NT2/D1 (cell line): ENCODE measurements at regions not wholly inside any gene's neighbourhood (a gene's known extent, or its start where the extent isn't known, plus 50 kb on each side); places are given as distances from the start of the nearest gene placed in this dataset.

Source experiments
- DNase-seq: peaks from one replicate; pipeline ENCODE4 v3.0.0-alpha.2; 2011; ENCODE audit warnings: low read depth, low spot score
- H3K27me3 ChIP-seq: 2 replicates; pipeline ENCODE4 v1.6.0; 2011; ENCODE audit warnings: mild to moderate bottlenecking; ENCODE audit not compliant: insufficient read length, insufficient read depth
- H3K36me3 ChIP-seq: 2 replicates; pipeline ENCODE4 v1.6.1; 2011; ENCODE audit warnings: mild to moderate bottlenecking, low read length, mixed read lengths; ENCODE audit not compliant: insufficient read depth, insufficient read length
- H3K4me1 ChIP-seq: 2 replicates; pipeline ENCODE4 v1.5.1; 2011; ENCODE audit not compliant: insufficient read depth, insufficient read length
- H3K4me3 ChIP-seq: 2 replicates; pipeline ENCODE4 v1.5.1; 2011; ENCODE audit warnings: low read depth; ENCODE audit not compliant: insufficient read length
- H3K9ac ChIP-seq: 2 replicates; pipeline ENCODE4 v1.6.0; 2011; ENCODE audit warnings: low read depth; ENCODE audit not compliant: insufficient read length
- H3K9me3 ChIP-seq: 2 replicates; pipeline ENCODE4 v1.5.1; 2011; ENCODE audit warnings: mild to moderate bottlenecking, low read length; ENCODE audit not compliant: insufficient read depth
- SUZ12 ChIP-seq: IDR thresholded peaks from 2 replicates; pipeline ENCODE4 v1.6.1; 2011; ENCODE audit not compliant: insufficient read length, insufficient read depth; ENCODE audit errors: extremely low read depth
- YY1 ChIP-seq: IDR thresholded peaks from 2 replicates; pipeline ENCODE4 v1.6.1; 2011; ENCODE audit not compliant: insufficient read length, insufficient read depth
- ZNF274 ChIP-seq: IDR thresholded peaks from 2 replicates; pipeline ENCODE4 v1.6.1; 2011; ENCODE audit warnings: mild to moderate bottlenecking, low read depth, low read length

DNA sequence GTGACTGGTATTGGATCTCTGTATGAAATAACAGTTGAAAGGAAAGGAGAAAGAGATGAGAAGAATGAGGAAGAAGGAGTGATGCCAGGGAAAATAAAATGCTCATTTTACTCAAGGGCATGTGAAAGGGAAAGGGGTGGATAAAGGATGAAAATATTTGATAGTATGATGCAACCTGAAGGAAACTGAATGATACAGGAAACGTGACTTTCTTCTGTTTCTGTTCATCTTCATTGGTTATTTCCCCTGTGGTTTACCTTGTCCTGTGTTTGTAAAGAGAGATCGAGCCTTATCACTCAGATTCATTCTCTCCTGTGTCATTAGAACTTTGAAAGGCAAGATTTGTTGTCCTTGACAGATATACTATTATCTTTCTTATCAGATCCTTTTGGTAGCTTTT lies 243.6 kb upstream of the SLITRK3 start:
- H3K4me3 ChIP-seq: no peak overlapping the region
- H3K4me1 ChIP-seq: no peaks in the 10 kb centered on the region
- no peaks in the 10 kb centered on the region for H3K9me3 ChIP-seq
- no peak for DNase-seq
- TF ChIP-seq SUZ12: no peak
- TF ChIP-seq YY1: no peak
- no peak for TF ChIP-seq ZNF274
- no peaks in the 10 kb centered on the region for H3K27me3 ChIP-seq
- no peaks in the 10 kb centered on the region for H3K36me3 ChIP-seq
- no peak overlapping the region for H3K9ac ChIP-seq

DNA sequence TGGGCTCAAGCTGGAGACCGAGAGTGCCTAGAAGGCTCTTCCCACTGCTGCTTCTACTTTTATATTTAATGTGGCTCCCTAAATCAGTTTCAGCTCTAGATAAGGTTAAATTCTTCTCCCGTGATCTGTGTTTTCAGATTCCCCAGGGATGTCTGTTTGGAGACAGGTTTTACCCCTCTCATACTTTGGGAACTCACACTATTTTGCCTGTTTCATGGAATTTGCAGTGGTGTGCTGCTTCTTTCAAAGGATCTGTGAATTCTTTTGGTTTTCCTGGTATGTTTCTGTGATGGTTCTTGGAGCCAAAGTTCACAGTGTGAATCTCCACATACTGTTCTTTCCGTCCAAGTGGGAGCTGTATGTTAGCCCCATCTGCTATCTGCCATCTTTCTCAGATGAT lies 238.3 kb upstream of the SLITRK3 start:
- no peak for TF ChIP-seq ZNF274
- TF ChIP-seq SUZ12: no peak
- no peak for TF ChIP-seq YY1
- H3K9ac ChIP-seq: no peak overlapping the region
- no peaks in the 10 kb centered on the region for H3K27me3 ChIP-seq
- DNase-seq: no peak
- H3K36me3 ChIP-seq: no peaks in the 10 kb centered on the region
- no peaks in the 10 kb centered on the region for H3K9me3 ChIP-seq
- no peaks in the 10 kb centered on the region for H3K4me1 ChIP-seq
- H3K4me3 ChIP-seq: no peak overlapping the region

DNA sequence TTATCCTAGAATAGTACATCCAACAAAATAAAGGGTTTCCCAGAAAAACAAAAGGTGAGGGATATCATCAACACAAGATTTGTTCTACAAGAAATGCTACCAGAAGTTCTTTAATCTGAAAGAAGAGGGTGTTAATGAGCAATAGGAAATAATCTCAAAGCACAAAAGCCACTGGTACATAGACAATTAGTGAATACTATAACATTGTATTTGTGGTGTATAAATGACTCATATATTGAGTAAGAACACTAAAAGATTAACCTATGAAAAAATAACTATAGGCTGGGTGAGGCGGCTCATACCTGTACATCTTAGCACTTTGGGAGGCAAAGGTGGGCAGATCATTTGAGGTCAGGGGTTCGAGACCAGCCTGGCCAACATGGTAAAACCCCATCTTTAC lies 210.2 kb upstream of the SLITRK3 start:
- Histone ChIP-seq H3K9me3 (no peaks in the 10 kb centered on the region), H3K36me3 (no peaks in the 10 kb centered on the region), H3K9ac (no peak overlapping the region), H3K4me1 (no peaks in the 10 kb centered on the region), H3K27me3 (no peaks in the 10 kb centered on the region), H3K4me3 (no peak overlapping the region)
- TF ChIP-seq ZNF274: no peak
- no peak for TF ChIP-seq YY1
- no peak for TF ChIP-seq SUZ12
- DNase-seq: no peak

DNA sequence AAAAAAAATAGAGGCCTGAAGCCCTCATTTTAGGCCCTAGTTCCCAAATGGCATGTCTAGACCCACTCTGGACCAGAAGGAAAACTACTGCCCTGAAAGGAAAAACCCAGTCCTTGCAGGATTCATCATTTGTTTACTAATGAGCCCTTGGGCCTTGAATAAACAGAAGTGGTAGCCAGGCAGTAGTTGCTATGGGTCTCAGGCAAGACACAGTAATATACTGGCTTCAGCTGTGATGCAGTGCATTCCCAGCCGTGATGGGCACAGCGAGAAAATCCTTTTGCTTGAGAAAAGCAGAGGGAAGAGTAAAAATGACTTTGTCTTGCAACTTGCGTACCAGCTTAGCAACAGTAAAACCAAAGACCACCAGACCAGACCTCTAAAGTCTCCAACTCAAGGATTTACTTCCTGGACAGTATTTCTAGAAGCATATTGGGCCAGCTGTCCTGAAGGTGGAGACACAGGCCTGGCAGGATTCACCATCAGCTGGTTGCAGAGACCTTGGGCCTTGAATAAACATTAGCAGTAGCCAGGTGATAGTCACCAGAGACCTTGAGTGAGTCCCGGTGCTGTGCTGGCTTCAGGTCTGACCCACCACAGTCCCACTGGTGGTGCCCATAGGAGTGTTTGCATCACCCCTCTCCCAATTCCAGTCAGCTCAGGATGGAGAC lies 208.3 kb upstream of the SLITRK3 start:
- Histone ChIP-seq H3K4me1 (no peaks in the 10 kb centered on the region), H3K36me3 (no peaks in the 10 kb centered on the region), H3K27me3 (no peaks in the 10 kb centered on the region), H3K4me3 (no peak overlapping the region), H3K9me3 (no peaks in the 10 kb centered on the region), H3K9ac (no peak overlapping the region)
- no peak for DNase-seq
- TF ChIP-seq ZNF274 (no peak), SUZ12 (no peak), YY1 (no peak)

DNA sequence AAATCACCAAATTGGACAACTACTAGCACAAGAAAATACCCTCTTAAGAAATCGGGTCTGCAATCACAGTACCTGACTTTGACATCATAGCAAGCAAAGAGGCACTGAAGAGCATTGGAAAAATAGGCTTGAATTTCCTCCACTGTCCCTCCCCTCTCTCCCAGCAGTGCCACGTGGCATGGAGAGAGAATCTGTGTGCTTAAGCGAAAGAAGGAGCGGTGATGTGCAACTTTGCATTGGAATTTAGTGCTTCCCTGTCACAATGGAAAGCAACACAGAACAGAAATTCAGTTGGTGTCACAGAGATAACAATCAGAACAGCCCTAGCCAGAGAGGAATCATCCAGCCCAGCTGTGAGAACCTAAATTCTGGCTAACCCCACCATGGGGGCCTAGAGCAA lies 207.5 kb upstream of the SLITRK3 start:
- no peaks in the 10 kb centered on the region for H3K36me3 ChIP-seq
- H3K27me3 ChIP-seq: no peaks in the 10 kb centered on the region
- DNase-seq: no peak
- no peak for TF ChIP-seq YY1
- TF ChIP-seq ZNF274: no peak
- no peak for TF ChIP-seq SUZ12
- no peak overlapping the region for H3K9ac ChIP-seq
- H3K9me3 ChIP-seq: no peaks in the 10 kb centered on the region
- H3K4me3 ChIP-seq: no peak overlapping the region
- no peaks in the 10 kb centered on the region for H3K4me1 ChIP-seq

DNA sequence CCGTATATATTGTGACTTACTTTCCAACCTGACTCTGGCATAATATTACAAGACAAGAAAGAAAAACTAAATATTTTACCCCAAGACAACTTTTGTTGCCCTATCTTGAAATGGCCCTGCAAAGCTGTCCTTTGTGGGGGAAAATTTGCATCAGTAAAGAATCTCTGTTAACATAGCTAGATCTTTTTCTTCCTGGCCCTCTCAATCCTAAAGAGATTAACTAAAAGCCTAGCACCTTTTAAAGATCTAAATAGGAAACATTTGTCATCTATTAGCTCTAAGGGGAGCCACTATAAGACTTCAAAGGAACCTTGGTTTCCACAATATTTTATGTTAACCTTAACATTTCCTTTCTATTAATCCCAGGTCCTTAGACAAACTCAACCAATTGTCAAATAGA lies 199.0 kb upstream of the SLITRK3 start:
- TF ChIP-seq YY1: no peak
- TF ChIP-seq ZNF274: no peak
- TF ChIP-seq SUZ12: no peak
- no peak for DNase-seq

DNA sequence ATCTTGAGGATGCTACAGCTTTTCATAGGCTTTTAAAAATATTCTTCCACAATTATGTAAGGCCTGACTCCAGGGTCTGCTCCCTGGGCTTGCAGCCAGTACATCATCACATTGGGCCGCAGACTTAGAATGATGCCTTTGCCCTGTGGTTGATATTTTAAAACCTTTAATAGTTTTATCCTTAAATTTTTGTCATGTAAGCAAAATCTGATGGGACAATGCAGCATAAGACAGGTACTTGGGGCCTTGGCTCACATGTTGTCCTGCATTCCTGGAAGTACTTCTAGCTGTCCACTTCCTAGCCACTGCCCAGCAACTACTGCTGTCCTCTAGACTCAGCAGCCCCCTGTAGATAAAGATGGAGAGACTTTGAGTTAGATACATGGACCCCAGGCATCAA lies 197.3 kb upstream of the SLITRK3 start:
- Histone ChIP-seq H3K9me3 (no peaks in the 10 kb centered on the region), H3K4me3 (no peak overlapping the region), H3K27me3 (no peaks in the 10 kb centered on the region), H3K9ac (no peak overlapping the region), H3K36me3 (no peaks in the 10 kb centered on the region), H3K4me1 (no peaks in the 10 kb centered on the region)
- no peak for DNase-seq
- TF ChIP-seq SUZ12 (no peak), YY1 (no peak), ZNF274 (no peak)

More for the DNA sequence above, 199.0 kb upstream of the SLITRK3 start:
- Histone ChIP-seq H3K27me3 (no peaks in the 10 kb centered on the region), H3K4me3 (no peak overlapping the region), H3K4me1 (no peaks in the 10 kb centered on the region), H3K9ac (no peak overlapping the region), H3K9me3 (no peaks in the 10 kb centered on the region), H3K36me3 (no peaks in the 10 kb centered on the region)

DNA sequence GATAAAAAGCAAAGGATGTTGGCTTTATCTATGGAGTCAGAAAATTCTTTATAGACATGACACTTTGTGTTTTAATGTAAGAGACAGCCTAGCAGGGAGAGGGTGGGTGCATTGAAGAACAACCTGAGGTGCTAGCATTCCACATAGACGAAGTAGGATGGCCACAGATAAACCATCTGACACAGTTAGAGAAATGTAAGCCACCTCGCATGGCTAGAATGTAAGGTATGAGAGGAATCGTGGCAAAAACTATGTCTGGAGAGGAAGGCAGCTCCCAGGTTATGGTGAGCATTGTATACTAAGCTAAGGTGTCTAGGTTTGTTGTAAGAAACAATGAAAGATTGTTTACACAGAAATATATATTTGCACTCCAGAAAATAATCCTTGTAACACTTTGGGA lies 194.0 kb upstream of the SLITRK3 start:
- H3K9me3 ChIP-seq: no peaks in the 10 kb centered on the region
- H3K4me3 ChIP-seq: no peak overlapping the region
- no peak overlapping the region for H3K9ac ChIP-seq
- TF ChIP-seq SUZ12: no peak
- no peak for TF ChIP-seq YY1
- no peak for TF ChIP-seq ZNF274
- no peaks in the 10 kb centered on the region for H3K27me3 ChIP-seq
- DNase-seq: no peak
- H3K36me3 ChIP-seq: no peaks in the 10 kb centered on the region
- H3K4me1 ChIP-seq: no peaks in the 10 kb centered on the region
